Tibial nerve (tissue), 4 donors: ENCODE measurements at regions not wholly inside any gene's neighbourhood (a gene's known extent, or its start where the extent isn't known, plus 50 kb on each side); places are given as distances from the start of the nearest gene placed in this dataset.

Experiments used
- DNase-seq, 2 donors: peaks; one replicate each; pipeline ENCODE4 v3.0.0-alpha.2; 2019; ENCODE audit warnings: low spot score in 2 of 2
- H3K27ac ChIP-seq, 4 donors: fragments of 200-600 bp; sonication (generic) in 3 of 4; one replicate each; pipeline ENCODE4 v1.5.1; 2017 to 2019; ENCODE audit warnings: mild to moderate bottlenecking in 1 of 4
- H3K27me3 ChIP-seq, 2 donors: fragments of 200-600 bp; sonication (generic) in 1 of 2; one replicate each; pipeline versions ENCODE4 v1.5.1 to v1.6.0; 2017 to 2019
- H3K36me3 ChIP-seq, 3 donors: fragments of 200-600 bp; sonication (generic); one replicate each; pipeline ENCODE4 v1.5.1; 2018 to 2019
- H3K4me1 ChIP-seq, 4 donors: fragments of 200-600 bp; sonication (generic) in 3 of 4; one replicate each; pipeline ENCODE4 v1.5.1; 2017 to 2019
- H3K4me3 ChIP-seq, 4 donors: fragments of 200-600 bp; sonication (generic) in 3 of 4; one replicate each; pipeline ENCODE4 v1.5.1; 2017 to 2019; ENCODE audit warnings: mild to moderate bottlenecking in 1 of 4, moderate library complexity in 1 of 4
- H3K9me3 ChIP-seq, 4 donors: fragments of 200-600 bp; sonication (generic) in 3 of 4; one replicate each; pipeline ENCODE4 v1.5.1; 2017 to 2019
- EP300 ChIP-seq, 2 donors: sonication (generic); formaldehyde crosslinking; IDR thresholded peaks; one replicate each; pipeline ENCODE4 v1.6.1; 2017; ENCODE audit warnings: antibody characterized with exemption in 2 of 2, mild to moderate bottlenecking in 1 of 2
- POLR2A ChIP-seq, 2 donors: fragments of 450-650 bp; IDR thresholded peaks; one replicate each; pipeline ENCODE4 v1.6.1; 2017; ENCODE audit warnings: antibody characterized with exemption in 2 of 2, mild to moderate bottlenecking in 2 of 2, moderate library complexity in 2 of 2
- WGBS, 2 donors: methylation state at CpG; one replicate each; pipeline ENCODE4 v1.1.5; 2018; 5-methylcytosine and 5-hydroxymethylcytosine counted together
- TF ChIP-seq, protein P1 (sequence below), 5 experiments: fragments of 200-600 bp in 3 of 5; fragments of 450-650 bp in 2 of 5; sonication (generic) in 3 of 5; IDR thresholded peaks; one replicate each; pipeline ENCODE4 v1.5.1; 2016 to 2019; ENCODE audit warnings: antibody characterized with exemption in 5 of 5, mild to moderate bottlenecking in 3 of 5, moderate library complexity in 2 of 5

DNA sequence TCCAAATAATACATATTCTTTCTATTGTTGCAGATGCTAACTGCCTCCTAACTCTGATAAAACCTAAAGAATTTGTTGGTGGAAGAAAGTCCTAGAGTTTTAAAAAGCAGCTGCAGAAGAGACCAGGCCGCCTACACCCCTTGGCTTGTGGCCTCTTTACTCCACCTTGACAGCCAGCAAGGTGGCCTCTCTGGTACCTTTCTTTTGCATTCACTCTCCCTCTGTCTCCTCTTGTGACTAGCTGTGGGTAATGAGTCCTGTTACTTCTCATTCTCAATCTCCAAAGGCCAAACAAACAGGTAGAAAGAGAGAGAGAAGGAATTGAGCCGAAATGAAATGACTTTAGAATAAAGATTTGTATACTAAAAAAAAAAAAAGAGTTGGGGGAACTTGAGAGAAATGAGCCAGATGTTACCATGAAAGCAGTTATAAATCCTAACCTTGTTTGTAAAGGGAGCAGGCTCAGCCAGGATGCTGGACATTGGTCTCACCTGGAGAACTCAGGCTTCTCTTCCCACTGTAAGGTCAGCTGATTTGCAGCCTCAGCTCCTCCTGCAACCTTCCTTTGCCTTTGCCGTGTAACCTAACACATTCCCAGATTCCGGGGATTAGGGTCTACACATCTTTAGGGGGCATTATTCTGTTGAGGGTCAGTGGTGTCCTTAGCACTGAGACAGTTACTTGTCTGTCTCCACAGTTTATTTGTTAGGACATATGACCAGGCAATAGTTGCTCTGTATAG is 164.1 kb upstream of the IRF2BP2 start:
- Histone ChIP-seq H3K27ac (no peak overlapping the region), H3K4me1 (peaks cover 0 to 15% (median 4%) of the 10 kb centered on the region in 4 donors), H3K36me3 (no peaks in the 10 kb centered on the region), H3K27me3 (peaks cover 0 to 25% of the 10 kb centered on the region in 2 donors), H3K9me3 (no peaks in the 10 kb centered on the region), H3K4me3 (no peak overlapping the region)
- DNase-seq = no peak
- TF ChIP-seq EP300 (IDR thresholded peaks at IDR 0.05) (no peak), POLR2A (IDR thresholded peaks at IDR 0.05) (no peak)
- TF ChIP-seq, protein P1, sequence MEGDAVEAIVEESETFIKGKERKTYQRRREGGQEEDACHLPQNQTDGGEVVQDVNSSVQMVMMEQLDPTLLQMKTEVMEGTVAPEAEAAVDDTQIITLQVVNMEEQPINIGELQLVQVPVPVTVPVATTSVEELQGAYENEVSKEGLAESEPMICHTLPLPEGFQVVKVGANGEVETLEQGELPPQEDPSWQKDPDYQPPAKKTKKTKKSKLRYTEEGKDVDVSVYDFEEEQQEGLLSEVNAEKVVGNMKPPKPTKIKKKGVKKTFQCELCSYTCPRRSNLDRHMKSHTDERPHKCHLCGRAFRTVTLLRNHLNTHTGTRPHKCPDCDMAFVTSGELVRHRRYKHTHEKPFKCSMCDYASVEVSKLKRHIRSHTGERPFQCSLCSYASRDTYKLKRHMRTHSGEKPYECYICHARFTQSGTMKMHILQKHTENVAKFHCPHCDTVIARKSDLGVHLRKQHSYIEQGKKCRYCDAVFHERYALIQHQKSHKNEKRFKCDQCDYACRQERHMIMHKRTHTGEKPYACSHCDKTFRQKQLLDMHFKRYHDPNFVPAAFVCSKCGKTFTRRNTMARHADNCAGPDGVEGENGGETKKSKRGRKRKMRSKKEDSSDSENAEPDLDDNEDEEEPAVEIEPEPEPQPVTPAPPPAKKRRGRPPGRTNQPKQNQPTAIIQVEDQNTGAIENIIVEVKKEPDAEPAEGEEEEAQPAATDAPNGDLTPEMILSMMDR (IDR thresholded peaks at IDR 0.05) = no peak
- 88 to 97% methylated on average over 4 of the region's 4 CpGs for WGBS, 2 donors

GRCh38 chr1:234772345-234773147 is 162.6 kb upstream of the IRF2BP2 start:
- Histone ChIP-seq H3K9me3 (no peaks in the 10 kb centered on the region), H3K4me1 (peaks cover 0 to 15% (median 4%) of the 10 kb centered on the region in 4 donors), H3K27me3 (peaks cover 0 to 12% of the 10 kb centered on the region in 2 donors), H3K36me3 (no peaks in the 10 kb centered on the region), H3K27ac (peak overlapping the region in 3 of 4 donors; percentile 46 to 70 (median 68)), H3K4me3 (no peak overlapping the region)
- TF ChIP-seq POLR2A (IDR thresholded peaks at IDR 0.05) = no peak
- TF ChIP-seq EP300 (IDR thresholded peaks at IDR 0.05) = peak in 1 of 2 donors; percentile 50
- no peak for DNase-seq
- WGBS, 2 donors = 52 to 64% methylated on average over 22 of the region's 22 CpGs

DNA sequence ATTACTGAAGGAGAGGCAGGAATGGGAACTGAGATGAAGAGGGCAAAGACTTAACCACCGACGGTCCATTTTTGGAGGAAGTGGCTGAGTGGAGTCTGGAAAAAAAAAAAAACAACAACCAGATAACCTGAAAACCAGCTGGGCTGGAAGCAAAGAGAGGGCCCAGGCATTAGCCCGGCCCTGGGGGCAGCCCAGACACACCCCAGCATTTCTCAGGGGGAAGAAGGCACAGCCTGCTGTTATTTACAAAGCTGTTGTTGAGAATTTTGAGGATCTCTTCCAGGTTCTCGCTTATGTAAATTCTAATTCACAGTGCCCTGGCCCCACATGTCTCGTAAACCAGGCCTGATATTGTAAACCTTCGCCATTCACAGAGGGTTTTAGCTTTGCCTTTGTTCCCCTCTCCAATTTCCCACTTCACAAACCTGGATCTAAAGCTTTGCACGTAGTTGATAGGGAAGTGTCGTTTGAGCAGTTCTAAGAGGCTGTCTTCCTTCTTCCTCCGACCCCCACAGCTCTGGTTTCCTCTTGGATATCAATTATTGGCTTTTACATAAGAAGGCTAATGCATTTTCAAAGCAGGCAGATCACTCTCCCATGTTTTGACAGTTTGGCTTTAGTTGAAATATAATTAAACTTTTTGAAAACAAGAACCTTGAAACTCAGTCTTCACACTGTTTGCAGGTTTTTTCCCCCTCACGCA is 161.8 kb upstream of the IRF2BP2 start:
- WGBS, 2 donors = 57 to 70% methylated on average over 10 of the region's 10 CpGs
- H3K27ac ChIP-seq = peak overlapping the region in 3 of 4 donors; percentile 46 to 70 (median 68)

DNA sequence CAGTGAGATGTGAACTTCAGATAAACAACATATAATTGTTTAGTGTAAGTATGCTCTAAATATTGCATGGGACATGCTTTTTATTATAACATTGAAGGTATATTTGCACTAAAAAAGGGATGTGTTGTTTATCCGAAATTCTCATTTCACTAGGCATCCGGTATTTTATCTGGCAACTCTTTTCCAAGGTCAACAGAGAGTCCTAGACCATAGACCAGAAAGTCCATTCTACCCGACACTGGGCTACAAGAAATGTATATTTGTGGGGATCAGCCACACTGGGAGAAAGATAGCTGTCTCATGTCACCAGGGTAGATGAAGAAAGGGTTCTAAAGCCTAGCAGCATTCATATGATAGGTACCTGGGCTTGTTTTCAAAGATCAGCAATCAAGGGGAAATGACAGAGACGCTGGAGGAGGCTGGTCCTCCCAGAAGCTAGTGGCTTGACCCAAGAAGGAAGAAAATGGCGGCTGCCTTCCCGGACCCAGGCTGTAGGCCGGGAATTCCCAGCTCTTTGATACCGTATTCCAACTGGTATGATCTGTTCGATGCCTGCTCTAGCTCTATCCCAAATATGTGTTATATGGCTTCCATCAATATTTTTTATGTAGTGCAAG is 161.1 kb upstream of the IRF2BP2 start:
- Histone ChIP-seq H3K27me3 (no peaks in the 10 kb centered on the region), H3K36me3 (no peaks in the 10 kb centered on the region), H3K27ac (peak overlapping the region in 2 of 4 donors; percentile 68 to 70), H3K4me1 (peaks cover 0 to 15% (median 4%) of the 10 kb centered on the region in 4 donors), H3K9me3 (no peaks in the 10 kb centered on the region), H3K4me3 (no peak overlapping the region)
- TF ChIP-seq EP300 (IDR thresholded peaks at IDR 0.05) (no peak), POLR2A (IDR thresholded peaks at IDR 0.05) (no peak)
- TF ChIP-seq, protein P1 (IDR thresholded peaks at IDR 0.05) = no peak
- no peak for DNase-seq
- WGBS, 2 donors = 95 to 97% methylated on average over 9 of the region's 9 CpGs

More for the DNA sequence above, 161.8 kb upstream of the IRF2BP2 start:
- H3K4me1 ChIP-seq = peaks cover 0 to 15% (median 4%) of the 10 kb centered on the region in 4 donors
- H3K36me3 ChIP-seq = no peaks in the 10 kb centered on the region
- no peaks in the 10 kb centered on the region for H3K9me3 ChIP-seq
- no peak for DNase-seq
- TF ChIP-seq EP300 (IDR thresholded peaks at IDR 0.05) = no peak
- no peak overlapping the region for H3K4me3 ChIP-seq
- H3K27me3 ChIP-seq = peaks cover 0 to 5% of the 10 kb centered on the region in 2 donors

GRCh38 chr1:234769986-234770795 is 160.2 kb upstream of the IRF2BP2 start:
- no peak overlapping the region for H3K27ac ChIP-seq
- H3K36me3 ChIP-seq = no peaks in the 10 kb centered on the region
- TF ChIP-seq, protein P1 (IDR thresholded peaks at IDR 0.05) = no peak
- no peak for TF ChIP-seq EP300 (IDR thresholded peaks at IDR 0.05)
- TF ChIP-seq POLR2A (IDR thresholded peaks at IDR 0.05) = no peak
- no peaks in the 10 kb centered on the region for H3K9me3 ChIP-seq
- WGBS, 2 donors = 61 to 62% methylated on average over 25 of the region's 25 CpGs
- H3K27me3 ChIP-seq = no peaks in the 10 kb centered on the region
- DNase-seq = no peak
- H3K4me3 ChIP-seq = no peak overlapping the region
- H3K4me1 ChIP-seq = peaks cover 0 to 15% (median 4%) of the 10 kb centered on the region in 4 donors
